Loucy (cell line): ENCODE measurements at regions not wholly inside any gene's neighbourhood (a gene's known extent, or its start where the extent isn't known, plus 50 kb on each side); places are given as distances from the start of the nearest gene placed in this dataset.

Experiments
- H2AFZ ChIP-seq: fragments of 200-600 bp; sonication (generic); 2 replicates; pipeline ENCODE4 v1.6.0; 2016; ENCODE audit warnings: antibody characterized with exemption, mild to moderate bottlenecking, low read length, moderate library complexity
- H3F3A ChIP-seq: fragments of 200-600 bp; 2 replicates; pipeline ENCODE4 v1.6.0; 2016; ENCODE audit warnings: antibody characterized with exemption, low read depth, mild to moderate bottlenecking
- H3K27me3 ChIP-seq: fragments of 200-600 bp; sonication (generic); 2 replicates; pipeline ENCODE4 v1.6.1; 2014; ENCODE audit warnings: low read length, mild to moderate bottlenecking; ENCODE audit not compliant: insufficient read depth, poor library complexity, severe bottlenecking
- H3K36me3 ChIP-seq: fragments of 200-600 bp; sonication (generic); 2 replicates; pipeline ENCODE4 v1.6.1; 2016; ENCODE audit warnings: low read length; ENCODE audit not compliant: insufficient read depth
- H3K4me1 ChIP-seq: fragments of 200-600 bp; sonication (generic); 2 replicates; pipeline ENCODE4 v1.5.1; 2014; ENCODE audit warnings: low read length, mild to moderate bottlenecking; ENCODE audit not compliant: insufficient read depth, poor library complexity, severe bottlenecking
- H3K4me2 ChIP-seq: fragments of 200-600 bp; sonication (generic); 2 replicates; pipeline ENCODE4 v1.6.0; 2014; ENCODE audit warnings: antibody characterized with exemption, low read length, low read depth, mild to moderate bottlenecking; ENCODE audit not compliant: poor library complexity, severe bottlenecking
- H3K4me3 ChIP-seq: fragments of 200-600 bp; sonication (generic); 2 replicates; pipeline ENCODE4 v1.5.1; 2014; ENCODE audit warnings: low read length, mild to moderate bottlenecking, mixed read lengths; ENCODE audit not compliant: poor library complexity, severe bottlenecking
- H3K79me2 ChIP-seq: fragments of 200-600 bp; sonication (generic); 2 replicates; pipeline ENCODE4 v1.6.1; 2014; ENCODE audit warnings: low read length; ENCODE audit not compliant: insufficient read depth
- H3K9ac ChIP-seq: fragments of 200-600 bp; sonication (generic); 2 replicates; pipeline ENCODE4 v1.6.0; 2014; ENCODE audit warnings: mild to moderate bottlenecking, low read depth, low read length, moderate library complexity; ENCODE audit not compliant: poor library complexity, severe bottlenecking
- H3K9me2 ChIP-seq: fragments of 200-600 bp; sonication (generic); replicated peaks from 2 replicates; pipeline ENCODE4 v1.6.1; 2016; ENCODE audit warnings: low read depth, low read length, mixed read lengths
- H3K9me3 ChIP-seq: fragments of 200-600 bp; sonication (generic); 2 replicates; pipeline ENCODE4 v1.6.1; 2014; ENCODE audit warnings: mild to moderate bottlenecking, antibody characterized with exemption, low read length, low read depth; ENCODE audit not compliant: insufficient read depth
- H4K20me1 ChIP-seq: fragments of 200-600 bp; sonication (generic); 2 replicates; pipeline ENCODE4 v1.6.0; 2014; ENCODE audit warnings: antibody characterized with exemption, low read length, mild to moderate bottlenecking; ENCODE audit not compliant: insufficient read depth, poor library complexity, severe bottlenecking
- EZH2phosphoT487 ChIP-seq: fragments of 200-600 bp; IDR thresholded peaks from 2 replicates; pipeline ENCODE4 v1.6.1; 2018; ENCODE audit warnings: antibody characterized with exemption, mild to moderate bottlenecking, moderate library complexity, borderline replicate concordance
- TF ChIP-seq, protein P1 (sequence below): fragments of 200-600 bp; sonication (generic); conservative IDR thresholded peaks from 2 replicates; pipeline ENCODE4 v1.5.1; 2014; ENCODE audit warnings: mild to moderate bottlenecking, antibody characterized with exemption, low read length

DNA sequence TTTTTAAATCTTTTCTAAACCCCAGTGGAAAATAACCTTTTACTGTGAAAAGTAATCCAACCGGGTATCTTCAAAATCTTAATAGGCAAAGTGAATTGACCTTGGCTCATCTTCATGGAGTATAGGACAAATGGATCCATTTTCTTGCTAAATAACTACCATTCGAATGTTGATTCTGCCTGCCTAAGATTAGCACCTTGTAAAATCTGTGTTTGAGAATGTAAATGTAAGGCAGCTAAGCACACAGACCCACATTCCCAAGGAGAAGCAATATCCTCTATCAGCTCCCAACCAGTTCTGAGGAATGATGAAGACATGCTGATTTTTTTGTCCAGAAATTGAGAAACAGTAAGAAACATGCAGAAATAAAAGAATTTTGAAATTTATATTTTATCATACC is 509.8 kb upstream of the SMIM21 start:
- H3K9me2 ChIP-seq: no peaks in the 10 kb centered on the region
- no peak overlapping the region for H3K9ac ChIP-seq
- no peaks in the 10 kb centered on the region for H3K27me3 ChIP-seq
- no peaks in the 10 kb centered on the region for H4K20me1 ChIP-seq
- TF ChIP-seq, protein P1, sequence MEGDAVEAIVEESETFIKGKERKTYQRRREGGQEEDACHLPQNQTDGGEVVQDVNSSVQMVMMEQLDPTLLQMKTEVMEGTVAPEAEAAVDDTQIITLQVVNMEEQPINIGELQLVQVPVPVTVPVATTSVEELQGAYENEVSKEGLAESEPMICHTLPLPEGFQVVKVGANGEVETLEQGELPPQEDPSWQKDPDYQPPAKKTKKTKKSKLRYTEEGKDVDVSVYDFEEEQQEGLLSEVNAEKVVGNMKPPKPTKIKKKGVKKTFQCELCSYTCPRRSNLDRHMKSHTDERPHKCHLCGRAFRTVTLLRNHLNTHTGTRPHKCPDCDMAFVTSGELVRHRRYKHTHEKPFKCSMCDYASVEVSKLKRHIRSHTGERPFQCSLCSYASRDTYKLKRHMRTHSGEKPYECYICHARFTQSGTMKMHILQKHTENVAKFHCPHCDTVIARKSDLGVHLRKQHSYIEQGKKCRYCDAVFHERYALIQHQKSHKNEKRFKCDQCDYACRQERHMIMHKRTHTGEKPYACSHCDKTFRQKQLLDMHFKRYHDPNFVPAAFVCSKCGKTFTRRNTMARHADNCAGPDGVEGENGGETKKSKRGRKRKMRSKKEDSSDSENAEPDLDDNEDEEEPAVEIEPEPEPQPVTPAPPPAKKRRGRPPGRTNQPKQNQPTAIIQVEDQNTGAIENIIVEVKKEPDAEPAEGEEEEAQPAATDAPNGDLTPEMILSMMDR: no peak
- TF ChIP-seq EZH2phosphoT487: no peak
- no peaks in the 10 kb centered on the region for H3K36me3 ChIP-seq
- H3K4me3 ChIP-seq: no peak overlapping the region
- no peaks in the 10 kb centered on the region for H3K4me1 ChIP-seq
- no peak overlapping the region for H2AFZ ChIP-seq
- no peaks in the 10 kb centered on the region for H3K79me2 ChIP-seq
- H3F3A ChIP-seq: no peaks in the 10 kb centered on the region
- H3K4me2 ChIP-seq: no peak overlapping the region
- H3K9me3 ChIP-seq: no peaks in the 10 kb centered on the region

DNA sequence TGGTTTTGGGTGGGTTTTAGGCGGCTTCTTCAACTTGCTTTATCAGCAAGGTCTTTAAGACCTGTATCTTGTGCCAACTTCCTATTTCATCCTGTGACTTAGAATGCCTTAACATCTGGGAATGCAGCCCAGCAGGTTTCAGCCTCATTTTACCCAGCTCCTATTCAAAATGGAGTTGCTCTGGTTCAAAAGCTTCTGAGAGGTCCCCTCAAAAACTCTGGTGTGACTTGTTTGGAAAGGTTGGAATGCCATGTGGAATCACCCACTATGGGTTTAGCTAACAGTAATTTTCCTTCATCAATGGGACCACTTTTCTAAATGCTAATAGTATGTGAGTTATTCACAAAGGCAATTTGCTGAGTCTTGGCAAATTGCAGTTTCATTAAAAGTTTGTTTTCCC is 509.4 kb upstream of the SMIM21 start:
- Histone ChIP-seq H3K9me3 (no peaks in the 10 kb centered on the region), H3K27me3 (no peaks in the 10 kb centered on the region), H3K79me2 (no peaks in the 10 kb centered on the region), H3K36me3 (no peaks in the 10 kb centered on the region), H3K4me2 (no peak overlapping the region), H3F3A (no peaks in the 10 kb centered on the region), H4K20me1 (no peaks in the 10 kb centered on the region), H3K9me2 (no peaks in the 10 kb centered on the region), H3K4me3 (no peak overlapping the region), H3K4me1 (no peaks in the 10 kb centered on the region), H3K9ac (no peak overlapping the region), H2AFZ (no peak overlapping the region)
- no peak for TF ChIP-seq EZH2phosphoT487
- TF ChIP-seq, protein P1: no peak

DNA sequence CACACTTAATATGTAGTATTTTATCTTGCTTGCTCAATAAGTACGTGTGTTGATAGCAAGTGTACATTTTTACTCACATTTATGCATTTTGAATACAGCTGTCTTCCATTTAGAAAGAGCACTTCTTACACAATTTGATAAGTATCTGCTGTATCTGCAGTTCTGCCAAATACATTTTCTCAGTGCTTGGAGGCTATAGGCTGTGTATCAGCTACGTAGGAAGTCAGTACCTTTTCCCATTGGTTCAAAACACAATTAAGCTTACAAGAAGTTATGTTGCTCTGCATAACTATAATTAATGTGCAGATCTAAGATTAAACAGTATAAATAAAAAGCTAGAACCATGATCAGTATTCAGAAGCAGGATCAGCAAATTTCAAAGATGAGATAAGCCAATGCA is 503.6 kb upstream of the SMIM21 start:
- Histone ChIP-seq H3K4me3 (no peak overlapping the region), H3K4me1 (no peaks in the 10 kb centered on the region), H3K79me2 (no peaks in the 10 kb centered on the region), H3K27me3 (no peaks in the 10 kb centered on the region), H3K9ac (no peak overlapping the region), H3F3A (no peaks in the 10 kb centered on the region), H4K20me1 (no peaks in the 10 kb centered on the region), H3K9me2 (no peaks in the 10 kb centered on the region), H2AFZ (no peak overlapping the region), H3K9me3 (no peaks in the 10 kb centered on the region), H3K4me2 (no peak overlapping the region), H3K36me3 (no peaks in the 10 kb centered on the region)
- no peak for TF ChIP-seq EZH2phosphoT487
- TF ChIP-seq, protein P1: no peak
